ENCODE measurements at regions not wholly inside any gene's neighbourhood (a gene's known extent, or its start where the extent isn't known, plus 50 kb on each side); places are given as distances from the start of the nearest gene placed in this dataset.

GRCh38 chr12:127295630-127296029 is 971.3 kb upstream of the TMEM132C start:
- TF ChIP-seq CTCF (IDR thresholded peaks at IDR 0.05) (no peak), POLR2A (IDR thresholded peaks at IDR 0.05) (no peak)
